Astrocyte (in vitro differentiated cells and primary cell): ENCODE measurements at regions not wholly inside any gene's neighbourhood (a gene's known extent, or its start where the extent isn't known, plus 50 kb on each side); places are given as distances from the start of the nearest gene placed in this dataset.

ENCODE experiments used
- EZH2 ChIP-seq: IDR thresholded peaks from 2 replicates; pipeline ENCODE4 v1.6.1; 2012; ENCODE audit warnings: mild to moderate bottlenecking, low read length, inconsistent platforms; ENCODE audit not compliant: insufficient read depth
- TF ChIP-seq, protein P1 (sequence below): IDR thresholded peaks from 2 replicates; pipeline ENCODE4 v1.5.1; 2011; ENCODE audit warnings: low read depth, mild to moderate bottlenecking, inconsistent platforms, low read length, moderate library complexity; ENCODE audit not compliant: insufficient read depth

DNA sequence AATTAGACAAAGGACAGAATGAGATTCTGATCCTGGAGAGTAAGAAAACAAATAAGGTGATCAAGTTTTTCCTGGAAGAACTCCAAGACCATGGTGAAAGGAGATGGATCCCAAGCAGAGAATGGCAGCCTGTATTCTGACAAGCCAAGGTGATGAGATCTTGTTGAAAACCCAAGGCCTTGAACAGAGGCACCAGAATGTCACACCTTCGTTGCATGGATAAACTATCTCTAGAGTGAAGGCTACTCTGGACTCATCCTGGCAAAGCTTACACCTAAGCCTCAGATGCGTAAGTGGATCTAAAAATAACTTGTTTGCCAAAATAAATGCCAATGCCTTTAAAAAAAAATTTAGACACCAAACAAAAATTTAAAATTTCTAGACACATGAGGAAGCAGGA is 605.9 kb downstream of the ETNK1 start:
- TF ChIP-seq, protein P1, sequence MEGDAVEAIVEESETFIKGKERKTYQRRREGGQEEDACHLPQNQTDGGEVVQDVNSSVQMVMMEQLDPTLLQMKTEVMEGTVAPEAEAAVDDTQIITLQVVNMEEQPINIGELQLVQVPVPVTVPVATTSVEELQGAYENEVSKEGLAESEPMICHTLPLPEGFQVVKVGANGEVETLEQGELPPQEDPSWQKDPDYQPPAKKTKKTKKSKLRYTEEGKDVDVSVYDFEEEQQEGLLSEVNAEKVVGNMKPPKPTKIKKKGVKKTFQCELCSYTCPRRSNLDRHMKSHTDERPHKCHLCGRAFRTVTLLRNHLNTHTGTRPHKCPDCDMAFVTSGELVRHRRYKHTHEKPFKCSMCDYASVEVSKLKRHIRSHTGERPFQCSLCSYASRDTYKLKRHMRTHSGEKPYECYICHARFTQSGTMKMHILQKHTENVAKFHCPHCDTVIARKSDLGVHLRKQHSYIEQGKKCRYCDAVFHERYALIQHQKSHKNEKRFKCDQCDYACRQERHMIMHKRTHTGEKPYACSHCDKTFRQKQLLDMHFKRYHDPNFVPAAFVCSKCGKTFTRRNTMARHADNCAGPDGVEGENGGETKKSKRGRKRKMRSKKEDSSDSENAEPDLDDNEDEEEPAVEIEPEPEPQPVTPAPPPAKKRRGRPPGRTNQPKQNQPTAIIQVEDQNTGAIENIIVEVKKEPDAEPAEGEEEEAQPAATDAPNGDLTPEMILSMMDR = no peak
- no peak for TF ChIP-seq EZH2
